ENCODE measurements at regions not wholly inside any gene's neighbourhood (a gene's known extent, or its start where the extent isn't known, plus 50 kb on each side); places are given as distances from the start of the nearest gene placed in this dataset.

GRCh38 chr2:56444339-56444738 is 260.5 kb downstream of the CCDC85A start:
- DNase-seq (ENCODE audit: low read depth in 2 of 2), result no peak

DNA sequence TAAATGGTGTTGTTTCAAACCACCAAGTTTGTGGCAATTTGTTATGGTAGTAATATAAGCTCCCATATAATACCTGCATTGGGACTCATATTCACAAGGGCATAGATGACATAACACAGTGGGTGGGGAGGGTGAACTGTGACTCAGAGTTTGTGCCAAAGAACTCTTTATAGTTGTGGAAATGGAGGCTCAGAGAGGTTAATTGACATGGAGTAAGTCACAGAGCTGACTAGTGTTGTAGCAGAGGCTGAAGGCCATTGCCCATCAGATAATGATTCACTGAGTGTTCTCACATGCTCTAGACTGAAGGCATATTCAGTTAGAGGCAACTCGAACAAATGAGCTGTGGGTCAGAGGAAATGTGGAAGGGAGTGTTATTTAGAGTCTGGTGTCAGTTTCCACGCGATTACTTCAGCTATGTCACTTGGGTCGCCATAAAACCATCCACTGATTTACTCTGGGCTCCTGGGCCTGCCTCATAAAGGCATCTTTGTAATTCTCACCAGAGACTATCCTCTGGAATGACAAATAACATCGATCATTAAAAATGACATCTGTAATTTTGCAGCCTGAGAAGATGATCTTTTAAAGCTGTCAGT is 264.7 kb downstream of the CCDC85A start:
- no peak for DNase-seq (ENCODE audit: low read depth in 2 of 2)

DNA sequence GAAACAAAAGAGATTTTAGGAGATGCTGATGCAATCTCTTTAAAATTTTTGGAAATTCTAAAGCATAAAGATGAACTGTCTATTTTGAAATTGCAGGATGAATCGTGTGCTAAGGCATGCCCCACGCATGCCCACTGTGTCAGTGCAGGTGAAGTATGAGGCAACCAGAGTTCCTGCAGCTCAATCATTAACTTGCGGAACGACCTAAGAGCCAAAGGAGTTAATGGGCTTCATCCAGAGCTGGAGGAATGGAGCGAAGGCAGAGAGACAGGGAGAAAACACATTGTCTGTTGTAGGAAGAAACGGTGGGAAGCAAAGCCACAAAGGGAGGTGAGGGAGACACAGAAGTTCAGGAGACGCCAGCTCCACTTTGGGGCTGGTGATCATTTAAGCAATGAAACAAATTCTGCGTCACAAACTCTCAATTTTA is 265.2 kb downstream of the CCDC85A start:
- DNase-seq (ENCODE audit: low read depth in 2 of 2), result no peak

DNA sequence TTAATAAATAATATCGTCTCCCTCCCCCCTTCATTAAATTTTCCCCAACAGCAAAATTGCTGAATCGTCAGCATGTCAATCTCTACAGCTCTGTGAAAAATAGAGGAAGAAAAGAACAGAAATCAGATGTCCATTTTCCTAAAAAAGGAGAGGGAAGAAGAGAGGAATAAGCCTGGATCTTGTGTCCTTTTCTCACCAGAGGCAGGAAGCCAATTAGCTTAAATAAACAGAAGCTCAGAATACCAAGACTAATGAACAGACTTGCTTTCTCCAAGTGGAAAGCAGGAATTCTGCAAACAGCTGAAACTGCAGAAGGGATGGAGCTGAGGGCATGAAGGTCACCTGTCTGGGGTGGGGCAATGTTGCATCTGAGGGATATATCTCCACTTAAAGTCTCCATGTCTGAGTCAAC is 265.7 kb downstream of the CCDC85A start:
- DNase-seq (ENCODE audit: low read depth in 2 of 2), result no peak

- DNase-seq (ENCODE audit: low read depth in 2 of 2), result no peak
Measured at GRCh38 chr2:56450047-56450446, 266.3 kb downstream of the CCDC85A start.

GRCh38 chr2:56450772-56451171 is 267.0 kb downstream of the CCDC85A start:
- DNase-seq (ENCODE audit: low read depth in 2 of 2), result no peak

- no peak for DNase-seq (ENCODE audit: low read depth in 2 of 2)
Measured at GRCh38 chr2:56455642-56456041, 271.9 kb downstream of the CCDC85A start.

- DNase-seq (ENCODE audit: low read depth in 2 of 2), result no peak
Measured at GRCh38 chr2:56456791-56457190, 273.0 kb downstream of the CCDC85A start.

GRCh38 chr2:56460508-56460907 is 276.7 kb downstream of the CCDC85A start:
- DNase-seq (ENCODE audit: low read depth in 2 of 2), result no peak

- no peak for DNase-seq (ENCODE audit: low read depth in 2 of 2)
Measured at GRCh38 chr2:56464066-56464465, 280.3 kb downstream of the CCDC85A start.

DNA sequence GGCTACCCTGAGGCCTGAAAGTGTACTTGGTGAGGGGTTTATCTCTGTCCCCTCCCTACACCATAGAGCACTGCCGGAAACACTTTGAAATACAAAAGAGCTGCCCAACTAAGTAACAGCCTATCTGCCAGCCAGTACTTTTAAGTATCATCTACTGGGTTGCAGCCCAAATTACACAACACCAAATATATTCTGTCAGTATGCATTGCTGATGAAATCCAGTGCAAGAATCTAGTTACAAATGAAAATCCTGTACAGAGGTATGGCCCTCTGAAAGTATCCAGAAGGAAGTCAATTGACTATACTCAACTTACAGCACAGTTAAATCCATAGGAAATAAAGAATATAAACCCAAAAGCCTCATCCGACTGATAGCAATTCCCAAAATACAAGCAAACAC is 280.8 kb downstream of the CCDC85A start:
- no peak for DNase-seq (ENCODE audit: low read depth in 2 of 2)

- DNase-seq (ENCODE audit: low read depth in 2 of 2), result no peak
Measured at GRCh38 chr2:56465491-56465890, 281.7 kb downstream of the CCDC85A start.

DNA sequence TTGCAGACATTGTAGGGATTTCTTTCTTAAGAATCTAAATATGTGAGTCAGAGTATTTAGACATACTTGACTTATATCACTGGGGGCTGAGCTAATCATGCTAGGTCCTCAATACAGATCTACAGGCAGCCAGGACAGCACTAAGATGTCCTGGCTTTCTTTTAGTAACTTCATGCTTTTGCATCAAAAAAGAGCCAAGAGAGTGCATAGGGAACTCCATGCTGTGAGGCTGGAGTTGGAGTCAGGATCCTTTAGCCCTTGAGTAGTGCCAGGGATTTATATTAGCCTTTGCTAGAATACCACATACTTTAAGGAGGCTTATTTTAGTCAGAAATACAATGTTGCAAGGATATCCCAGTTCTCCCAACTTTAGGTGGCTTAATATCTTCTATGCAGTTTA is 289.7 kb downstream of the CCDC85A start:
- no peak for DNase-seq (ENCODE audit: low read depth in 2 of 2)

DNA sequence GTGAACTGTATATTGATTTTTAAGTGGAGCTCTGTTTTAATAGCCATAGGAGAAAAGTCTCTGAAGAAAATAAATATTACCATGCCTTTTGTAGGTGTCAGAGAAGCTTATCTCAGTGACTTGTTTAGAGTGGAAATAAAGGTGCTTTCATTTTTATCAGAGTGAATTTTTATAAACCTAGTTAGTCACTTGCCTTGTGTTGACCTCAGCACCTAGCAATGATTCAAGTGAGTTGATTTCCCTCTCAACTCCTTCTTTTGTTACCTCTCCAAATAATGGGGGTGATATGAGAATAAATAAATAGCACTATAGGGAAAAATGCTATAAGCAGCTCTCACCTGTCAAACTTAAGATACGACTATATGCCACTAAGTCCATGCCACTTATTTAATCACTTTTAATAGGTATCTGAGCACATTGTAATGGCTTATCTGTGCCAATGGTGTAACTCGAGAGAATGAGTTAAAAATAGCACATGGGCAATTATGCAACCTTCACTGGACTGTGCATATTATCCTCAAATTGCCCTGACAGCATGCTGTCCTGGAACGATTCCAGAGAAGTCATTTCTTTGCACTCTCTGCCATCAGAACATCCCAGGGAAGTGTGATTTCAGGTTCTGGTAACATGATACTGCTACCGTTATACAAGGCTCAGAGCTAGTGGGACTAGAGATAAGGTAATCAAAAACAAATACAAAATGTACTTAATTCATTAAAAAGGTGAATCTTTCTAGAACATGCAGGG is 290.8 kb downstream of the CCDC85A start:
- no peak for DNase-seq (ENCODE audit: low read depth in 2 of 2)

- DNase-seq (ENCODE audit: low read depth in 2 of 2), result no peak
Measured at GRCh38 chr2:56475191-56475590, 291.4 kb downstream of the CCDC85A start.

DNA sequence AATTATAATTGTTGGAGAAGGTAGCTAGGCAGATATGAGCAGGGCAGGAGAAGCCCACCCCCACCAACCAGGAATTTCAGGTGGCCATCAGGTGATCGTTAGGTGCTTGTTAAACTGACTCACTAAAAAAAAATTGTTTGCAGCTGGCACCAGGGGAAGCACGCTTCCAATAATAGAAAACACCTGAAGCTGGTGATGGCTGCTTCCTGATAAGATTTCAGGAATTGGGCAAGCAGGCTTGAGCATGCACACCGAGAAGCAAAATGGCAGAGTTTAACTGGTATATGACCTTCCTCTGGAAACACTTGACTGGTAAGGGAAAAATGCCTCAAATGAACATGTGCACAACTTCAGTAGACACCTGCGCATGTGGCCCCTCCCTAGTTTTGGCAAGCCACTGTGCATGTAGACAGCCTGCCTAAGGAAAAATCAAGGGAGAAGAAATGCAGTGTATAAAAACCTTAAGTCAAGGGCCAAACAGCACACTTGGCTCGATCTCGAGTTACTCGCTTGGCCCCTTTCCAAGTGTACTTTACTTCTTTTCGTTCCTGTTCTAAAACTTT is 292.8 kb downstream of the CCDC85A start:
- DNase-seq (ENCODE audit: low read depth in 2 of 2), result no peak

DNA sequence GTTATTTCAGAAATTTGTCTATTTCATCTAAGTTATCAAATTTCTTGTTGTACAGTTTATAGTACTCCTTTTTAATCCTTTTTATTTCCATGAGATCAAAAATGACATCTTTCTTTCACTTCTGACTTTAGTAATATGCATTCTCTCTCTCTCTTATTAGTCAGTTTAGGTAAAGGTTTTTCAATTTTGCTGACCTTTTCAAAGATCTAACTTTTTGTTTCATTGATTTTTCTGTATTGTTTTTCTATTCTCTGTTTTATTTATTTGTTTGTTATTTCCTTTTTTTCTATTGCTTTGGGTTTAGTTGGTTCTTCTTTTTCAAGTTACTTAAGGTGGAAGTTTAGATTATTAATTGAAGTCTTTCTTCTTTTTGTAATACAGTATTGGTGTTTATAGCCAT is 294.2 kb downstream of the CCDC85A start:
- no peak for DNase-seq (ENCODE audit: low read depth in 2 of 2)

DNA sequence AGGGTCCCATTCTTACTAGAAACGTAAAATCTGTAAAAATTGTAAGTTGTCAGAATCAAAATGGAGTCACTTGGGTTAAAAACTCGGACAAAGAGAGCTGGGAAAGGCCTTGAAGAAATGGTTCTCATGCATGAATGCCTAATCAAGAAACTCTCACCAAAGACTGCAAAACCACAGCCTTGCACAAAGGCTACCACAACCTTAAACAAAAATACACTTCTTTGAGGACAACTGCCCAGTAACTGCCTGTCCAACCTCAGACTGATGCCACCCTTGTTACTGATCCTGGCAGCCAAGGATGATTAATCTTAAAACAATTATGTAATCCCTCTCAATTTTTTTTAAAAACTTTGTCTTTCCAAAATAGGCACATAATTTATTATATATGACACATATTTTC is 299.3 kb downstream of the CCDC85A start:
- no peak for DNase-seq (ENCODE audit: low read depth in 2 of 2)

DNA sequence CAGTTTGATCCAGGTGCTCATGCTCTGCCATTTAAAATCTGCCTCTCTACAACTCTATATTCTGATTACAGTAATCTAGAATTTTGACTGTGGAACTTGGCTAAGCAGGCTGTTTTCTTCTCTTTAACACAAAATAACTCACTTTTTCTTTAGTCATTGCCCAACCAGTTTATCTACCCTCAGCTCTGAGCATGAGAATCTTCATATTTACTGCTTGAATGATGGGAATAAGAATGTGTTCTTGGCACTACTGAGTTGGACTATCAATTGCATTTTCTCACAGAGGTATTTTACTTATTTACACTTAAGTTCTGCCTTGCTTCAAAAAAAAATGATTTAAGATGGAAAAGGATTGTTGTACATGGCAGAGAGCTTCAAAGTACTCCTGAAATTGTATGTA is 301.1 kb downstream of the CCDC85A start:
- DNase-seq (ENCODE audit: low read depth in 2 of 2), result no peak

GRCh38 chr2:56500317-56500716 is 316.5 kb downstream of the CCDC85A start:
- no peak for DNase-seq (ENCODE audit: low read depth in 2 of 2)

- DNase-seq (ENCODE audit: low read depth in 2 of 2), result no peak
Measured at GRCh38 chr2:56502616-56503015, 318.8 kb downstream of the CCDC85A start.

DNA sequence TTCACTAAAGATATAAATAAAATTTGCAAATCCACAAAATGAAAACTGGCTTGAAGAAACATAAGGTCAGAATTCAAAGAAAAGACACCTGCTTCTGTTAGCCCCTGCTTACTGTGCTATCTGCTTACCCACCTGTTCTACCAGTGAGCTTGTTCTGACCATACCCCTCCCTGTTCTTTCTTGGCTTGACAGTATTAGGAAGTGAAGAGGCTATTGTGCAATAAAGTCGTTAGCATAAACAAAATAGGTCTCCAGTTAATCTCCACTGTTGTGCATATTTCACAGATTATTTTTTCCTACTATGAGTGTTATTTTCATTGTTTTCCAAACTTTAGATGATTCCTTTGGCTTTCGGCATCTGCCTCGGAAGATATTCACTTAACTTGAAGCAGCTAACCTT is 322.1 kb downstream of the CCDC85A start:
- DNase-seq (ENCODE audit: low read depth in 2 of 2), result no peak

DNA sequence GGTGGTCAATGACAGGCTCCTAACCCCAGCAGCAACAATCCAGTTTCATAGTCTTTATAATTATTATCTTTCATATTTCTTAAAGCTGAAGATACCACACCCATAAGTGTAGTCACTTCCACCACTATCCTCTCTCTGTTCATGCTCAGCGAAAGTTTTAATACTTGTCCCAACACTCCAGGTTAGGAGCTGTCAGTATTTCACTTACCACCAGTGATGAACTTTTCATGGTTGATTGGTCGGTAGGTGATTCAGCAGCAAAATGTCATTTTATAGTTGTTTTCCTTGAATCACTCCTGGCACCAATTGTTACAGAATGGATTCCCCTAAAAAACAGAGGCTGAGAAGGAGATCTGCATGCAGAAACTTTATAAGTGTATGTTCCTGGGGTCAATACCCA is 324.9 kb downstream of the CCDC85A start:
- DNase-seq (ENCODE audit: low read depth in 2 of 2), result no peak

Measured in stimulated activated CD8-positive, alpha-beta memory T cell treated with anti-CD3 and anti-CD28 coated beads, Interleukin-7, amount 100 ng/mL, for 4 hours (primary cell).